Body of pancreas (tissue), 4 donors: ENCODE measurements at regions not wholly inside any gene's neighbourhood (a gene's known extent, or its start where the extent isn't known, plus 50 kb on each side); places are given as distances from the start of the nearest gene placed in this dataset.

ENCODE experiments used
- ATAC-seq: fragments of 150-250 bp; one replicate; pipeline ENCODE4 v1.9.1; 2016
- DNase-seq, 4 donors: peaks; one replicate each; pipeline ENCODE4 v3.0.0-alpha.2; 2019
- H3K27ac ChIP-seq, 4 donors: fragments of 200-600 bp; sonication (generic); 1 replicate in 3 of 4; 2 replicates in 1 of 4; pipeline versions ENCODE4 v1.5.1 to v1.6.1; 2016 to 2019; ENCODE audit warnings: mild to moderate bottlenecking in 1 of 4, mixed read lengths in 1 of 4, moderate library complexity in 1 of 4
- H3K27me3 ChIP-seq, 2 donors: fragments of 200-600 bp; sonication (generic); one replicate each; pipeline ENCODE4 v1.6.0; 2016; ENCODE audit warnings: mild to moderate bottlenecking in 1 of 2
- H3K36me3 ChIP-seq, 2 donors: fragments of 200-600 bp; sonication (generic); replicated peaks in 1 of 2; 2 replicates each; pipeline ENCODE4 v1.5.1; 2016; ENCODE audit warnings: low read depth in 2 of 2; ENCODE audit not compliant: insufficient read depth in 1 of 2
- H3K4me1 ChIP-seq: fragments of 200-600 bp; sonication (generic); one replicate; pipeline ENCODE4 v1.6.0; 2016
- H3K4me3 ChIP-seq, 2 donors: fragments of 200-600 bp; sonication (generic); 1 replicate in 1 of 2; 2 replicates in 1 of 2; pipeline ENCODE4 v1.5.1; 2016 to 2019
- H3K9me3 ChIP-seq, 3 donors: fragments of 200-600 bp; sonication (generic); 1 replicate in 2 of 3; 2 replicates in 1 of 3; pipeline ENCODE4 v1.5.1; 2016
- POLR2A ChIP-seq, 3 donors: fragments of 450-650 bp; IDR thresholded peaks; one replicate each; pipeline ENCODE4 v1.6.1; 2016; ENCODE audit warnings: antibody characterized with exemption in 3 of 3, mild to moderate bottlenecking in 2 of 3
- WGBS, 2 donors: methylation state at CpG; one replicate each; pipeline ENCODE4 v1.1.5; 2017; 5-methylcytosine and 5-hydroxymethylcytosine counted together
- intact Hi-C: fragments of 100-400 bp; cut with DNase I; formaldehyde crosslinking; loops from one replicate; pipeline ENCODE4 v1.15.1; 2023
- TF ChIP-seq, protein P1 (sequence below), 7 experiments: fragments of 450-650 bp in 4 of 7; fragments of 200-600 bp in 3 of 7; sonication (generic) in 3 of 7; IDR thresholded peaks; one replicate each; pipeline ENCODE4 v1.5.1; 2016 to 2019; ENCODE audit warnings: antibody characterized with exemption in 7 of 7

DNA sequence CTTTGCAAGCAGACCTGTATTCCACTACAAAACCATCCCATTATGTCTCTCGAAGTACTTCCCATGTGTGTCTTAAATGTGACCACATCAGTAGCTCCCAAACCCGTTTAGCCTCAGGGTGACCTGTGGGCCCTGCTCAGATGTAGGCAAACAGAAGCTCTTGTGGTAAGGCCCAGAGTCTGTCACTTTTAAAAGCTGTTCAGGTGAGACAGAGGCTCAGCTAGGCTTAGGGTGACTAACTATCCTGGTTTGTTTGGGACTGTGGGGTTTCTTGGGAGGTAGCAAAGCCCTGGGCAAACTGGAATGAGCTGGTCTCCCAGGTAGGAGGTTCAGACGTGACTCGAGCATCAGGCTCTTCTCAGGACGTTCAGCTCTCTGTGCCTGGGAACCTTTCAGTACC is 64.5 kb upstream of the VASH1 start:
- Histone ChIP-seq H3K9me3 (no peaks in the 10 kb centered on the region), H3K36me3 (no peaks in the 10 kb centered on the region), H3K4me3 (no peak overlapping the region), H3K4me1 (peaks cover 12% of the 10 kb centered on the region), H3K27me3 (no peaks in the 10 kb centered on the region), H3K27ac (no peak overlapping the region)
- no peak for DNase-seq
- 71 to 81% methylated on average over 5 of the region's 5 CpGs for WGBS, 2 donors
- ATAC-seq, result no peak
- intact Hi-C loops, result no loop called here
- TF ChIP-seq, protein P1, sequence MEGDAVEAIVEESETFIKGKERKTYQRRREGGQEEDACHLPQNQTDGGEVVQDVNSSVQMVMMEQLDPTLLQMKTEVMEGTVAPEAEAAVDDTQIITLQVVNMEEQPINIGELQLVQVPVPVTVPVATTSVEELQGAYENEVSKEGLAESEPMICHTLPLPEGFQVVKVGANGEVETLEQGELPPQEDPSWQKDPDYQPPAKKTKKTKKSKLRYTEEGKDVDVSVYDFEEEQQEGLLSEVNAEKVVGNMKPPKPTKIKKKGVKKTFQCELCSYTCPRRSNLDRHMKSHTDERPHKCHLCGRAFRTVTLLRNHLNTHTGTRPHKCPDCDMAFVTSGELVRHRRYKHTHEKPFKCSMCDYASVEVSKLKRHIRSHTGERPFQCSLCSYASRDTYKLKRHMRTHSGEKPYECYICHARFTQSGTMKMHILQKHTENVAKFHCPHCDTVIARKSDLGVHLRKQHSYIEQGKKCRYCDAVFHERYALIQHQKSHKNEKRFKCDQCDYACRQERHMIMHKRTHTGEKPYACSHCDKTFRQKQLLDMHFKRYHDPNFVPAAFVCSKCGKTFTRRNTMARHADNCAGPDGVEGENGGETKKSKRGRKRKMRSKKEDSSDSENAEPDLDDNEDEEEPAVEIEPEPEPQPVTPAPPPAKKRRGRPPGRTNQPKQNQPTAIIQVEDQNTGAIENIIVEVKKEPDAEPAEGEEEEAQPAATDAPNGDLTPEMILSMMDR (IDR thresholded peaks at IDR 0.05), result no peak
- no peak for TF ChIP-seq POLR2A (IDR thresholded peaks at IDR 0.05)

DNA sequence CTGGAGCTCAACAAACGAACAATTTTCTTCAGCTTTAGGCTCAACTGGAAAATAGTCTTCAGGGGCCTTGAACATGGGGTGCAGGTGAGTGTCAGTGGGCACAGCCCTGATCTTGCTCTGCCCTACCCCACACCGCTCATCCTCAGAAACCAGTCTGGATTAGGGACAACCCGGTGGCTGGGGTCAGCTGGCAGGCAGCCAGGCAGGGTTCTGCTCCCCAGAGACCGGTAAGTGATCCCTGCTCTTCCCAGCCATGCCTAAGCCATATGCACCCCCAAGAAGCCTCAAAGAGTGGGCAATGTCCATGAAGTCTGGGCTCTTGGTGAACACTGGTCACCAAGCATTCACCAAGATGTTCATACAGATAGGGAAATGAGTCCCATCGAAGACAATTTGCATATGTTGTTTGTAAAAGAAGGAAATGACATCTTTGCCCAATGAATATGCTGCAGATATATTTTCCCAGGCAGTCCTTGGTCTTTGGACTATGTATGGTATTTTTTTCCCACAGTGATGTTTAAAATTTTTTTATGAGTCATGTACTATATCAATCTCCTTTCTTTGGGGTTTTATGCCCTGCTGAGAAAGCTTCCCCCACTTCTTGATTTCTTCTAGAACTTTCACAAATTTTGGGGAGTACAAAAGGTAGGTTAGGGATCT is 63.9 kb upstream of the VASH1 start:
- Histone ChIP-seq H3K27me3 (no peaks in the 10 kb centered on the region), H3K36me3 (no peaks in the 10 kb centered on the region), H3K9me3 (no peaks in the 10 kb centered on the region), H3K4me1 (peaks cover 12% of the 10 kb centered on the region), H3K27ac (no peak overlapping the region), H3K4me3 (no peak overlapping the region)
- ATAC-seq (no peak), DNase-seq (no peak)
- TF ChIP-seq POLR2A (IDR thresholded peaks at IDR 0.05), result no peak
- TF ChIP-seq, protein P1 (IDR thresholded peaks at IDR 0.05), result no peak
- intact Hi-C loops, result no loop called here
- WGBS, 2 donors, result 83 to 89% methylated on average over 2 to 5 of the region's 5 CpGs

DNA sequence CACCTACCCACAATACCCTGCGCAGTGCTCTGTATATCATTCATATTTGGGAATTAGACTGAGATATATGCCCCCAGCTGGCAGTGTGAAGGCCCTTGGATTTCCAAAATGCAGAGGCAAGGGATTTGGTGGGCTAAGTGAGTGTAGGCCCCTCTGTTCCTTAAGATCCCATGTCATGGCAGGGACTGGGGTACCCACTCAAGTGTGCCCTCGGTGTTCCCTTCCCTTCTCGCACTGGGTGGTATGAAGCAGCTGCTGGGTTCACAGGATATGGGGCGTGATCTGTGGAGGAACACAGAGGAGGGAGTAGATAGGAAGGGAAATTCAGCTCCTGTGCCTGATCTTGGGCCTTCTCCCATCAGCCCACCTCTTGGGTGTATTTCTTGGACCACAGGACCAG is 63.1 kb upstream of the VASH1 start:
- no peaks in the 10 kb centered on the region for H3K27me3 ChIP-seq
- no peak for DNase-seq
- H3K4me3 ChIP-seq, result no peak overlapping the region
- H3K27ac ChIP-seq, result no peak overlapping the region
- H3K36me3 ChIP-seq, result no peaks in the 10 kb centered on the region
- no peaks in the 10 kb centered on the region for H3K9me3 ChIP-seq
- intact Hi-C loops, result no loop called here
- peaks cover 12% of the 10 kb centered on the region for H3K4me1 ChIP-seq
- TF ChIP-seq, protein P1 (IDR thresholded peaks at IDR 0.05), result no peak
- no peak for TF ChIP-seq POLR2A (IDR thresholded peaks at IDR 0.05)
- no peak for ATAC-seq
- WGBS, 2 donors, result 82 to 89% methylated on average over 4 of the region's 4 CpGs

DNA sequence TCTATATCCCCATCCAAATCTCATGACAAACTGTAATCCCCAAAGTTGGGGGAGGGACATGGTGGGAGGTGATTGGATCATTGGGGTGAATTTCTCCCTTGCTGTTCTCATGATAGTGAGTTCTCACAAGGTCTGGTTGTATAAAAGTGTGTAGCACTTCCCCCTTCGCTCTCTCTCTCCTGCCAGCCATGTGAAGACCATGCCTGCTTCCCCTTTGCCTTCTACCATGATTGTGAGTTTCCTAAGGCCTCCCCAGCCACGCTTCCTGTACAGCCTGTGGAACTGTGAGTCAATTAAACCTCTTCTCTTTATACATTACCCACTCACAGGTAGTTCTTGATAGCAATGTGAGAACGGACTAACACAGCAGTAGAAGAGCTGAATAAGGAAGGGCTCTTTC is 62.6 kb upstream of the VASH1 start:
- no peak for ATAC-seq
- WGBS, 2 donors, result 81 to 96% methylated on average over 3 of the region's 3 CpGs
- intact Hi-C loops, result no loop called here
- H3K36me3 ChIP-seq, result no peaks in the 10 kb centered on the region
- no peak for DNase-seq
- peaks cover 12% of the 10 kb centered on the region for H3K4me1 ChIP-seq
- H3K4me3 ChIP-seq, result no peak overlapping the region
- H3K27ac ChIP-seq, result no peak overlapping the region
- no peaks in the 10 kb centered on the region for H3K27me3 ChIP-seq
- TF ChIP-seq, protein P1 (IDR thresholded peaks at IDR 0.05), result no peak
- no peak for TF ChIP-seq POLR2A (IDR thresholded peaks at IDR 0.05)
- no peaks in the 10 kb centered on the region for H3K9me3 ChIP-seq
